NCI-H1105 treated with DMSO at 0.1 percent for 48 hours (cell line): ENCODE measurements at regions not wholly inside any gene's neighbourhood (a gene's known extent, or its start where the extent isn't known, plus 50 kb on each side); places are given as distances from the start of the nearest gene placed in this dataset.
"Not testable (repeated sequence)": the region's sequence is repeated elsewhere in the genome, so short reads cannot be mapped to it uniquely, and the experiment has no call there.

Experiments
- DNase-seq: peaks from one replicate; lab custom pipeline; 2025; lab: John Stamatoyannopoulos, UW

GRCh38 chr5:96483878-96484277, 50.8 kb upstream of the PCSK1 start:
- no peak for DNase-seq

- DNase-seq: no peak
Observed at GRCh38 chr5:96487859-96488258, 54.8 kb upstream of the PCSK1 start.

GRCh38 chr5:96489532-96489931, 56.5 kb upstream of the PCSK1 start:
- no peak for DNase-seq

- no peak for DNase-seq
Observed at GRCh38 chr5:96492459-96493047, 59.5 kb upstream of the PCSK1 start.

- DNase-seq: no peak
Observed at GRCh38 chr5:96493219-96493790, 60.3 kb upstream of the PCSK1 start.

- DNase-seq: not testable (repeated sequence)
Observed at GRCh38 chr5:96495412-96495811, 62.4 kb upstream of the PCSK1 start.

- not testable (repeated sequence) for DNase-seq
Observed at GRCh38 chr5:96497027-96497426, 64.0 kb upstream of the PCSK1 start.

GRCh38 chr5:96499753-96500345, 66.8 kb upstream of the PCSK1 start:
- no peak for DNase-seq

GRCh38 chr5:96501991-96502646, 69.1 kb upstream of the PCSK1 start:
- DNase-seq: no peak

- no peak for DNase-seq
Observed at GRCh38 chr5:96503501-96504236, 70.6 kb upstream of the PCSK1 start.

- no peak for DNase-seq
Observed at GRCh38 chr5:96506376-96506775, 73.3 kb upstream of the PCSK1 start.

- DNase-seq: no peak
Observed at GRCh38 chr5:96506866-96507527, 73.9 kb upstream of the PCSK1 start.

- DNase-seq: no peak
Observed at GRCh38 chr5:96509316-96509715, 76.3 kb upstream of the PCSK1 start.

- DNase-seq: no peak
Observed at GRCh38 chr5:96509721-96510350, 76.8 kb upstream of the PCSK1 start.

GRCh38 chr5:96516631-96517071, 83.6 kb upstream of the PCSK1 start:
- DNase-seq: no peak

- peak; percentile 25 for DNase-seq
Observed at GRCh38 chr5:96517295-96517694, 84.2 kb upstream of the PCSK1 start.

- DNase-seq: no peak
Observed at GRCh38 chr5:96520345-96520744, 87.3 kb upstream of the PCSK1 start.

GRCh38 chr5:96522635-96523355, 89.7 kb upstream of the PCSK1 start:
- DNase-seq: no peak

GRCh38 chr5:96527768-96528661, 95.0 kb upstream of the PCSK1 start:
- no peak for DNase-seq
